ENCODE measurements at regions not wholly inside any gene's neighbourhood (a gene's known extent, or its start where the extent isn't known, plus 50 kb on each side); places are given as distances from the start of the nearest gene placed in this dataset.

DNA sequence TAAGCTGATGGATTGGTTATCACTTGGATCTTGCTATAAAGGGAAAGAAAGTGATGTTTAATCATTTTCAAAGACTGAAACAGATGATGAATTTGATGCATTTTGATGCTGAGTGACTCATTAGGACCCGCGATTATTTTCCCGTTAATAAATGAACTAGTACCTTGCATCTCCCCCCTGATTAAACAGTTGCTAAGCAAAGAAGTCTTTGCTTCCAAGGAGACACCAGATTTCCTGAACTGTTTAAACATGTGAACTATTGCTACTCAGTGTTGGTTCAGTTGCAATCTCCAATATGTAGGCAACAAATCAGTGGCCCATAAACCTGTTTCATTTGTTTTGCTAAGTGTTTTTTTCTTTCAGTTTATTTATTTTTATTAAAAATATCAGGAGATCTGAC lies 375.2 kb downstream of the AACS start:
- no peak for FAIRE-seq

- FAIRE-seq: no peak
Measured at GRCh38 chr12:125443341-125443740, 378.1 kb downstream of the AACS start.

- no peak for FAIRE-seq
Measured at GRCh38 chr12:125451408-125451807, 386.2 kb downstream of the AACS start.

DNA sequence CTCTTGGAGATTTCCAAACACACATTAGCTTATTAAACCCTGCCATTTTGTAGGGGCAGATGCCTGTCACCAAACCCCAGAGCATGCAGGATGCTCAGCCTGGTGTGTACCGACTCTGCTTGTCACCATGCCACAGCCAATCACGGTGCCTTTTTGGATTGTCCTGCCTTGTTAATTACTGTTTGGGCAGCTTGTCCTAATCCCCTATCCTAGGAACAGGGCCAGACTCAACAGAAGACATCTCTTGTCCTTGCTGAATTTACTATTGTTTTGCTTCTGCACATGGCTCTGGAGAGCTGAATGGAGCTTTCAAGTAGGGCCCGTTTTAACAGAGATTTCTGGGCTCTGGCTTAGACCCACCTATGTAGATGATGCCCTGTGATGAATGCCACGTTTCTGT lies 388.5 kb downstream of the AACS start:
- no peak for FAIRE-seq

- FAIRE-seq: no peak
Measured at GRCh38 chr12:125454291-125454690, 389.1 kb downstream of the AACS start.

DNA sequence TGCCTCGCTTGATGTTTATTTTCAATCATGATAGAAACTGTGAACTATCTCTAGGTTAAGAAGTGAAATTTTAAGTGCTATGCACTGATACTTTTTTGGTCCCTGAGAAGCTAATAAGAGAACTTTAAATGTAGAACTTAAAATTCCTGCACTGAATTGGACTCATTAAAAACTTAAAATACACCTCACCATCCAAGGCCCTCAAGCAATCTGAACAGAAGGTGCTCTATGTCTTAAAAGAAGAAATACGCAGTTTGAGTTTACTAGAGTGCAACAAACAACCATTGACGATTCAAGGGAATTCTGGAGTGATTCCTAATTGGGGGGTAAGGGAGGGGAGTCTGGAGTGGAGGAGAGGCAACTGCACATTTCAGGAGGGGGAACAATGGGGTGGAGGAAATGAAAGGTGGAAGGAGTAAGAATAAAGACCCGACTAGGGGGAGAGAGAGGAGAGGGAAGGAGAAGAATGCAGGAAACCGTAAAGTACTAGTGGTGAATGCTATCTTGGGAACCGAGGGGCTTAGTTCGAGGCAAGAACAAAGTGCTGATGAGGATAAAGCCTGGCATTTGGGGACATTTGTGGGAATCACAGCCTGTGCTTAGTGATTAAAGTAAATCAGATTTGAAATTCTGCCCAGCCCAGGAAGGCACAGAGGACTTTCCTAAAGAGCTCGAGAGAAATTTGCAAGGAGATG lies 389.7 kb downstream of the AACS start:
- FAIRE-seq: no peak

DNA sequence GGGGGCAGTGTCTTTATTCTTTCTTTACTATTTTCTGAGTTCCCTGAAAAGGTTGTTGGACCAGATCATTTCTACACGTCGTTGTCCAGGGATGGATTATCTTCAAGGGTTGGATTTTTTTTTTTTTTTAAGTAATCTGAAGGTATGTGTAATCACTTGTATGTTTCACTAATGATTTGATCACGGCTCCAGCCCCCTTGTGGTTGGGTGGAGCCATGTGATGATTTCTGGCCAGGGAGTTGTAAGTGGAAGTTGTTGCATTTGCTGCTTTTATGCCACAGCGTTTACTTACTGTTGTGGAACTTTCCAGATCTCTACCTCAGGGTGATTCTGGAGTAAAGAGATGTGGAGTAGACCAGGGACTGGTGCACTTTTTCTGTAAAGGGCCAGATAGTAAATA lies 390.3 kb downstream of the AACS start:
- FAIRE-seq: no peak

DNA sequence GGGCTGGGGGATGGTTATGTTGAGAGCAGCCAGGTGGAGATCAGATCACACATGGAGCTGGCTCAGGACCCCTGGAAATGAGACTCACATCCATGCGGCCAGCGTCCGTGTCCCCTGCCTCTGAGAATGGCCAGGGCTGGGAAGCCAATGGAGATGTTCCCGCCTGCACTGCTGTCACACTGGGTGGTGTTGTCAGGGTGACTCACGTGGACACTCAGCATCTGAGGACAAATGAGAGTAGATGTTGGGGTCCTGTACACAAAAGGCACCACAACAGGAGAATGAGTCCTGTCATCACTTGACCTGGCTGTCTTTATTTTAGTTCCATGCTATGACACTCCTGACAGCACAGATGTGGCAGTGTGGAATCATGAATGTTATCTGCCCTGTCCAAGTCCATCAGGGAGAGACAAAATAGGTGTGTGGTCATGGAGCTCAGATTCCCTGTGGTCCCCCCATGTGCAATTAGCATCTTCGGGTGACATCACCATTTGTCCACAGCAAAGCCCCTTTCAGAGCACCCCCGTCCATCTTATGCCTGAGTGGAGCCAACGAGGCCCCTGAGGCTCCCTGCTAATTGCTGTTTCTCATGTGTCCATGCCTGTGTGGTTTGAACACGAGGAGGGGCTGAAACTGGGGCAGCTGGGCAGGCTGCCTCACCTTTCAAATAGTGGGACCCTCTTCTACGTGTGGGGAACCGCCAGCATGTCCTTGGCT lies 393.5 kb downstream of the AACS start:
- FAIRE-seq: no peak

DNA sequence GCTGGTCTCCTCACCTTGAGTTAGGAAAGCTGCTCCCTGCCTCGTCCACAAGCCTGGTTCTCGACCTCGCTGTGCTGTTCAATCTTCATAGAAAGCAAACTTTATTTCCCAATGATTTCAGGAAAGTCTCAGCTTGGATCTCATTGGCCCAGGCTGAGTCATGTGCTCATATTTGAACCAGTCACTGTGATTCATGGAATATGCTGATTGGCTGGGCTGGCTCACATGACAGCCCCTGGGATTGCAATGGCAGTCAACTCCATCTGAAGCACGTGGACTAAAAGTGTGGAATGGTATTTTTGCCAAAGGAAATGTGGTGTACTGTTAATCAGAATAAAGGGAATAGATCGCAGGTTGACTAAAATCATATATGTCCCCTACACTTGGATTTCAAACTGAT lies 396.6 kb downstream of the AACS start:
- FAIRE-seq: no peak

DNA sequence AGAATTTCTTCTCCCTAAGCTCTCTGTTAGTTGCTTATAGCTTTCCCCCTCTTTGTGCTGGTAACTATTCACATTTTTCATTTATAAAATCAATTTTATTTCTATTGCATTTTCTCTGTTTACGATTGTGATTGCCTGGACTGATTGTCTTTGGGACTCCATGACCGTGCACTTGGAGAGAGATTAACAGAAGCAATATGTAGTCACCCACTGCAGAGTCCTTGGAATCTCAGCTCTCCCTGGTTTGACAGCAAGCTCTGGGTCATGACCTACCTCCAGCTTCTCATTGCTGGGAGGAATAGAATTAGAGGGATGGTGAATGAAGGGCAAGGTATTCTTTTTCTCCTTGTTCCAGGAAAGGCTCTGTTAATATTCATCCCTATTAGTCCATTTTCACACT lies 398.2 kb downstream of the AACS start:
- FAIRE-seq: no peak

- FAIRE-seq: no peak
Measured at GRCh38 chr12:125467363-125467762, 402.1 kb downstream of the AACS start.

- no peak for FAIRE-seq
Measured at GRCh38 chr12:125469683-125470082, 404.4 kb downstream of the AACS start.

DNA sequence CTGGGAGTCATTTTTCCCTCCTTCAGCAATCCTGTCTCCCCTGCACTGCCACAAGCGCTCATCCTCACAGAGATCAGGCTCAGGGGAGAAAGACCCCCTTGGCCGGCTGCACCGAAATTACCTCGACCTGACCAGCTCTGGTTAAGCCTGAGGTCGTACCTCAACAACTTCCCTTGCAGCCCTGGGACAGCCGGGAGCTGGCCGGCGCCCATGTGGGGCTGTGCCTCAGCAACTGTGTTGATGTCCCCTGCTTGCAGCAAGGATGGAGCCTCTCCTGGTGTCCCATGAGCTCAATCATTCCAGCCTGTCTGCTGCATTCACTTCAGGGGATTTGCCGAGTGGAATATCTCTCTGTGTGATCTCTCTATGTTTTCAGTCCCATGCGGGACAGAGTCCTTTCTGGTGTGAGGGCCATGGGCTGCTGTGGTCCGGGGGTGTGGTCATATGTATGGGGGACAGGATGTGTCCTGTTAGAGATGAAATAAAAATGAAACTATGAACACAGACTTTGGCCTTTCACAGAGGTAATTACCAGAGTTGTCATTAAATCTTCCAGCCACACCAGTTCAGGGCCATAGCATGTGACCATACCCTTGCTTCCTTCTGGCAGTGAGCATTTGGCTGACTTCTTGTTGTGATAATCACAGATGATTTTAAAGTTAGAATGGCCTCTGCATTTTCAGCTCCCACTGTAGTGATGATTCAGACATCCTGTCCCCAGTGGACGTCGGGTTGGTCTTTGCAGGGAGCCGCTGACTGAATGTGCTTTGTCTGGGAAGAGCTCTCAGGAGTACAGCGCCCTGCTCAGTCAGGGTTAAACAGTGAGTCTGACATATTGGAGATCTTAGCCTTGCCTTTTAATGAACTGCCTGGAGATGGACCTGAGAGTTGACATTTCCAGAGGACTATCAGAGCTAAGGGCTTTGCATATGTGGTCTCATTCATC lies 405.9 kb downstream of the AACS start:
- FAIRE-seq: no peak

GRCh38 chr12:125473501-125473900 lies 408.3 kb downstream of the AACS start:
- no peak for FAIRE-seq

GRCh38 chr12:125487336-125487735 lies 422.1 kb downstream of the AACS start:
- FAIRE-seq: no peak

DNA sequence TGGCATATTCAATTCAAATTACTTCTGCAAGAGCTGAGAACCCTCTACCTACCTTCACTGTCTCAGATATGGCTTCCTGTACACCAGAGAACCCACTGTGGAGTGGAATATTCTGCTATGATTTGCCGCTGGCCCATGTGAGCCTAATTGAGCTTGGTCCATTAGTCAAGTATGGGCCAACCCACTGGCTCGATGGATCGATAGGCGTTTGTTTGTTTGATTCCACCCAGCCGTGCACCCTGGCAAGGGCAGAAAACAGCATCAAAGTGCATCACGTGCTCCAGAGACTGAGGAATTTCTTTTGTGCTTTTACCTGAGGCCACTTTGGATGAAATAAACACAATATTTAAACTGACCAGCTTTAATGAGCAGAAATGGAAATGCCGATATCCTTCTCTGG lies 426.3 kb downstream of the AACS start:
- FAIRE-seq: no peak

DNA sequence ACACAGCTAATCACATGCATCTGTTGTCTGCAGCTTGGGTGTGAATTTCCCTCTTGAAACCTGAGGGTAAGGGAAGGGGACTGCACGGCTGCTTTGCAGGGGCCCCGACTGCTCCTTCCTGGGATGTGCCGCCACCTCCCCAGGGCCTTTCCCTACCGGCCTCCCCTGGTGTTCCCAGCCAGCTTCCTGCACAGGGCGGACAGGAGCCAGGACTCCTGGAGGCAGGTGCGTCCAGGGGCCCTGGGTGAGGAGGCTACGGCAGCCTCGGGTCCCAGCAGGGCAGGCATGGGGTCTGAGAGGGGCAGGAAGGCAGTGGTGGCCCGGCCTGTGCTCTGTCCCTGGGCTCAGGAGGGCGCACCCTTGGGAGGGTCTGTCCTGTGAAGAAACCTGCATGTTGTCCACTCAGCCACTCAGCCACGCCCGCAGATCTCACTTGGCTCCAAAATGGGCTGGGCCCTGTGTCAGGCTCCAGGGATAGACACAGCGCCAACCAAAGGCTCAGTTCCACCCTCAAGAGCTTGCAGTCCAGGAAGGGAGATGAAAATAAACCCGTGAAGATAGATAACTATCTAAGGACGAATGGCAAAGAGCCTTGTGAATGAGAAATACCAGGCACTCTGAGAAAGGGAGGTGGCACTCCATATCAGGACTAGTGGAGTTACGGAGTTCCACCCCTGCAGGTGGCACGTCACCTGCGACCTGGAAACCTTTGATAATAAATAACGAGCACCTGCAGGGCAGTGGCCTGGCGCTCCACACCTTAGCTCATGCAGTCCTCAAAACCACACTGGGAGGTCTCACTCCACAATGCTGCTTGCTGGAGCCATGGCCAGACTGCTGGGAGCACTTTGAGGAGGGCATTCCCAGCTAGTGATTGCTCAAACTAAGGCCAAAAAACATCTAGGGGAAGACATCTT lies 427.4 kb downstream of the AACS start:
- no peak for FAIRE-seq

- no peak for FAIRE-seq
Measured at GRCh38 chr12:125493704-125494308, 428.6 kb downstream of the AACS start.

GRCh38 chr12:125503128-125503527 lies 437.9 kb downstream of the AACS start:
- no peak for FAIRE-seq

DNA sequence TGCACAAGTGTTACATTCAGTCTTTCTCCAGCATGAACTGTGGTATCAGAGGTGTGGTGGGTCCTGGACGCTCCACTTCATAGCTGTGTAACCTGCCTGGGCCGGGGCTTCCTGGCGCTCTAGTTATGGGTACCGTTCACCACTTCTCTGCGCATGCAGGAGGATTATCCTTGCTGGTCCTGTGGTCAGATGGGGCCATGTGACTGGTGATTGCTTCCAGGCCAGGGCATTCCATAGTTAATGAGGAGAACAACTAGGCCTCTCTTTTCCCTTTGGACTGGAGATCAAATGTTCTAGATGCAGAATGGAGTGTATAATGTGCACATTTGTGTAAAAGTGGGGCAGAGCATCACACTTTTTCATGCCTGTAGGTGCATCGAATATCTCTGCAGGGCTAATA lies 444.0 kb downstream of the AACS start:
- FAIRE-seq: no peak

DNA sequence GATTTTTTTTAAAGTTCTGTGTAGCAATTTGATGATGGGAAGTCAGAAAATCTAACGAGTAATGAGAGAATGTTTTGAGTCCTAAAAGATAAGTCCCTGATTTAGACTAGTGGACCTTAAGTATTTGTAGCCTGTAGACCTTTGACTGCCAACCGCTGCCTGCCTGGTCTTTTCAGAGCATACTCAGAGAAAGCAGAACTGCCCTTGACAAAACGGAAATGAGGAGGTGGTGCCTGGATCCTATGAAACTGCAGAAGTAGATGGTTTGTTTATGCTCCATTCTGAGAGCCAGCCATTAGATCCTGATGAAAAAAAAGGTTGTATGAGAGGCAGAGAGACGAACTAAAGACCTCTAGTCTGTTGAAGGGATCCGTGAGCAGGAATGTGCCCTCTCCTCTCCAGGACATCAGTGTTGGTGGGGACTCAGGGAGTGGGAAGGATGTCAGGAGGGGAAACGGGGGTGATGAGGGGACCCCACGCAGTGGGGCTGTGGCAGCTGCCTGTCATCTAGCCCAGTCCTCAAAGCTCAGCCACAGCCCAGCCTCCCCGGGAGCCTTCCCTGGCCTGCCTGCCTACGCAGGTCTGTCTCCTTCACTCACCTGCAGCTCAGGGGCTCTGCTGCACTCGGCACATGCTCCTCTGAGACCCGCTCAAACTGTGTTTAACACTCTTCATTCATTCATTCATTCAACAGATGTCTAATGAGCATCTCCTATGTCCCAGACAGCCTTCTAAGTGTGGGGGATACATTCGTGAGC lies 447.5 kb downstream of the AACS start:
- no peak for FAIRE-seq

Data from colon (tissue), 2 donors.